C4-2B (cell line): ENCODE measurements at regions not wholly inside any gene's neighbourhood (a gene's known extent, or its start where the extent isn't known, plus 50 kb on each side); places are given as distances from the start of the nearest gene placed in this dataset.

ENCODE experiments used
- ZFX ChIP-seq: fragments of 450-650 bp; IDR thresholded peaks from 2 replicates; pipeline ENCODE4 v1.6.1; 2017
- TF ChIP-seq, protein P1 (sequence below): fragments of 450-650 bp; conservative IDR thresholded peaks from 2 replicates; pipeline ENCODE4 v1.5.1; 2017; ENCODE audit warnings: mild to moderate bottlenecking

DNA sequence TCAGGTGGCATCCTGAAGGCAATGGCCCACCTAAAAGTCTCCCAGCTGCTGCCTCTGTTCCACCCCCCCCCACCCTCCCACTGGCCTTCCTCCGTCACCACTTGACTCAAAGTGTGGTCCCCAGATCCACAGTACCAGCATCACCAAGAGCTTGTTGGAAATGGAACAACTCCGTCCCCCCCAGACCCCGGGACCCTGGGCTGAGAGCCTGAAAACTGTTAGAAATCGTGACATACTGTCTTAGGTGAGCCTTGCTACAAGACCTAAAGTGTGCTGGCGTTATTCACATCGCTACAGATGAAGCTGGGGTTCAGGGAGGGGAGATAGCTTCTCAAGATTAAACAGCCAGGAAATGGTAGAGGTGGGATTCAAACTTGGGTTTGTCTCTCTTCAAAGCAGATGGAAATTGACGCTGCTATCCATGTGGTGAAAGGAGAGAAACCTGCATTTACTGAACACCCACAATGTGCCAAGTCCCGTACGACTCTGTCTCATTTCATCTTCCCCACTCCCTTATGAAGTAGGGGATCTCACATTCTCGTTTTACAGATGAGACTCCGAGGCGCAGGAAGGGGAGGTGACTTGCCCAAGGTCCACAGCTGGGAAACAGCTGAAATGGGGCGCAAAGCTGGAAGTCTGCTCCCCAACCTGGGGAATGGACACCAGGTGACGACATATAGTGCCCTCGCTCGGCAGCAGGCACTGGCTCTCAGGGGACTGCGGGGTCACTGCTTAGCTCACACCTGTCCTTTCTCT is 52.8 kb upstream of the IFFO2 start:
- TF ChIP-seq, protein P1, sequence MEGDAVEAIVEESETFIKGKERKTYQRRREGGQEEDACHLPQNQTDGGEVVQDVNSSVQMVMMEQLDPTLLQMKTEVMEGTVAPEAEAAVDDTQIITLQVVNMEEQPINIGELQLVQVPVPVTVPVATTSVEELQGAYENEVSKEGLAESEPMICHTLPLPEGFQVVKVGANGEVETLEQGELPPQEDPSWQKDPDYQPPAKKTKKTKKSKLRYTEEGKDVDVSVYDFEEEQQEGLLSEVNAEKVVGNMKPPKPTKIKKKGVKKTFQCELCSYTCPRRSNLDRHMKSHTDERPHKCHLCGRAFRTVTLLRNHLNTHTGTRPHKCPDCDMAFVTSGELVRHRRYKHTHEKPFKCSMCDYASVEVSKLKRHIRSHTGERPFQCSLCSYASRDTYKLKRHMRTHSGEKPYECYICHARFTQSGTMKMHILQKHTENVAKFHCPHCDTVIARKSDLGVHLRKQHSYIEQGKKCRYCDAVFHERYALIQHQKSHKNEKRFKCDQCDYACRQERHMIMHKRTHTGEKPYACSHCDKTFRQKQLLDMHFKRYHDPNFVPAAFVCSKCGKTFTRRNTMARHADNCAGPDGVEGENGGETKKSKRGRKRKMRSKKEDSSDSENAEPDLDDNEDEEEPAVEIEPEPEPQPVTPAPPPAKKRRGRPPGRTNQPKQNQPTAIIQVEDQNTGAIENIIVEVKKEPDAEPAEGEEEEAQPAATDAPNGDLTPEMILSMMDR, result no peak
- TF ChIP-seq ZFX, result no peak
